IMR-90 (cell line): ENCODE measurements at regions not wholly inside any gene's neighbourhood (a gene's known extent, or its start where the extent isn't known, plus 50 kb on each side); places are given as distances from the start of the nearest gene placed in this dataset.

Experiments
- ATAC-seq: fragments of 200-7000 bp; cut with Tn5 transposase; 2 replicates; pipeline ENCODE4 v1.9.1; 2020; ENCODE audit warnings: low read depth, mild to moderate bottlenecking, moderate library complexity
- BruUV-seq: library from RNA; stranded (reverse); fragments of 400-500 nt; replicated peaks from 2 replicates; lab custom pipeline; 2021; lab: Mats Ljungman, UMichigan
- CTCF ChIA-PET: fragments of 300-600 bp; formaldehyde crosslinking; extraction: SDS; loops from one replicate; lab custom pipeline; 2021; ENCODE audit warnings: antibody characterized with exemption; lab: Yijun Ruan, JAX
- POLR2A ChIA-PET: fragments of 300-600 bp; sonication (Branson Sonifier 250); formaldehyde crosslinking; loops from one replicate; lab custom pipeline; 2022; ENCODE audit warnings: antibody characterized with exemption; ENCODE audit not compliant: unreplicated experiment; lab: Charles Lee
- DNase-seq: peaks from one replicate; pipeline ENCODE4 v3.0.0; 2013
- H2AFZ ChIP-seq: replicated peaks from 2 replicates; pipeline ENCODE3; 2013; ENCODE audit warnings: low read length, mild to moderate bottlenecking; ENCODE audit not compliant: poor library complexity
- H2AK5ac ChIP-seq: 2 replicates; pipeline ENCODE4 v1.6.1; 2013; ENCODE audit warnings: low read depth, low read length, inconsistent platforms
- H2AK9ac ChIP-seq: replicated peaks from 2 replicates; pipeline ENCODE3; 2013; ENCODE audit warnings: mild to moderate bottlenecking, low read depth, low read length, moderate library complexity; ENCODE audit not compliant: poor library complexity
- H2BK120ac ChIP-seq: 2 replicates; pipeline ENCODE4 v1.6.1; 2013; ENCODE audit warnings: low read depth, low read length, inconsistent platforms
- H2BK15ac ChIP-seq: 3 replicates; pipeline ENCODE4 v1.6.1; 2013; ENCODE audit warnings: low read depth, low read length, inconsistent platforms
- H2BK20ac ChIP-seq: 2 replicates; pipeline ENCODE4 v1.6.1; 2013; ENCODE audit warnings: low read depth, mild to moderate bottlenecking, inconsistent platforms, low read length, moderate library complexity
- H2BK5ac ChIP-seq: 2 replicates; pipeline ENCODE4 v1.6.1; 2013; ENCODE audit warnings: mild to moderate bottlenecking, low read depth, low read length, inconsistent platforms; ENCODE audit not compliant: poor library complexity, severe bottlenecking
- H3K14ac ChIP-seq: replicated peaks from 2 replicates; pipeline ENCODE4 v1.6.1; 2013; ENCODE audit warnings: low read depth, low read length, inconsistent platforms
- H3K18ac ChIP-seq: 2 replicates; pipeline ENCODE4 v1.6.1; 2013; ENCODE audit warnings: low read depth, low read length, control low read depth
- H3K23ac ChIP-seq: 2 replicates; pipeline ENCODE4 v1.6.1; 2013; ENCODE audit warnings: low read depth, low read length, inconsistent platforms
- H3K27ac ChIP-seq: 2 replicates; pipeline ENCODE4 v1.5.1; 2013; ENCODE audit warnings: mild to moderate bottlenecking, control low read depth, low read length; ENCODE audit not compliant: insufficient read depth
- H3K27me3 ChIP-seq: 2 replicates; pipeline ENCODE4 v1.6.1; 2013; ENCODE audit warnings: low read length; ENCODE audit not compliant: control insufficient read depth, insufficient read depth
- H3K36me3 ChIP-seq: 2 replicates; pipeline ENCODE4 v1.6.1; 2013; ENCODE audit warnings: low read length, mixed read lengths; ENCODE audit not compliant: control insufficient read depth, insufficient read depth
- H3K4ac ChIP-seq: 2 replicates; pipeline ENCODE4 v1.6.1; 2013; ENCODE audit warnings: low read depth, low read length, inconsistent platforms
- H3K4me1 ChIP-seq: 2 replicates; pipeline ENCODE4 v1.6.1; 2013; ENCODE audit warnings: low read length, mixed read lengths; ENCODE audit not compliant: control insufficient read depth, insufficient read depth
- H3K4me2 ChIP-seq: 2 replicates; pipeline ENCODE4 v1.6.1; 2013; ENCODE audit warnings: low read depth, mild to moderate bottlenecking, control low read depth, low read length, moderate library complexity
- H3K4me3 ChIP-seq: 2 replicates; pipeline ENCODE4 v1.5.1; 2013; ENCODE audit warnings: low read depth, mild to moderate bottlenecking, control low read depth, low read length, moderate library complexity; ENCODE audit not compliant: insufficient read depth
- H3K56ac ChIP-seq: 2 replicates; pipeline ENCODE4 v1.6.1; 2013; ENCODE audit warnings: low read length, inconsistent platforms; ENCODE audit not compliant: insufficient read depth; ENCODE audit errors: extremely low read depth
- H3K79me1 ChIP-seq, 2 experiments: 2 replicates each; pipeline ENCODE4 v1.6.1; 2013; ENCODE audit warnings: low read length in 2 of 2, inconsistent platforms in 1 of 2, low read depth in 1 of 2
- H3K9ac ChIP-seq: 2 replicates; pipeline ENCODE4 v1.6.1; 2013; ENCODE audit warnings: low read depth, low read length, control low read depth
- H3K9me1 ChIP-seq: 2 replicates; pipeline ENCODE4 v1.6.1; 2013; ENCODE audit warnings: low read length, inconsistent platforms; ENCODE audit not compliant: insufficient read depth
- H3K9me3 ChIP-seq: 2 replicates; pipeline ENCODE4 v1.6.1; 2013; ENCODE audit warnings: low read length; ENCODE audit not compliant: control insufficient read depth, insufficient read depth
- H4K20me1 ChIP-seq: 2 replicates; pipeline ENCODE4 v1.6.1; 2013; ENCODE audit warnings: low read length, inconsistent platforms; ENCODE audit not compliant: insufficient read depth
- H4K5ac ChIP-seq: 2 replicates; pipeline ENCODE4 v1.6.1; 2013; ENCODE audit warnings: mild to moderate bottlenecking, low read depth, low read length, control low read depth
- H4K8ac ChIP-seq, 2 experiments: 2 replicates each; pipeline ENCODE4 v1.6.1; 2013; ENCODE audit warnings: low read depth in 2 of 2, low read length in 2 of 2, control low read depth in 1 of 2, inconsistent platforms in 1 of 2
- H4K91ac ChIP-seq: 2 replicates; pipeline ENCODE4 v1.6.1; 2013; ENCODE audit warnings: low read depth, low read length, inconsistent platforms; ENCODE audit not compliant: insufficient read depth
- BHLHE40 ChIP-seq: fragments of 150-350 bp; IDR thresholded peaks from 2 replicates; pipeline ENCODE4 v1.6.1; 2016; ENCODE audit warnings: mild to moderate bottlenecking, low read depth, low read length
- CEBPB ChIP-seq: IDR thresholded peaks from 2 replicates; pipeline ENCODE4 v1.6.1; 2012; ENCODE audit warnings: low read depth, low read length, improper control_type of control experiment
- CHD1 ChIP-seq: IDR thresholded peaks from 2 replicates; pipeline ENCODE4 v1.6.1; 2012; ENCODE audit warnings: low read depth, low read length, improper control_type of control experiment
- MAFK ChIP-seq: IDR thresholded peaks from 2 replicates; pipeline ENCODE4 v1.6.1; 2012; ENCODE audit warnings: low read depth, low read length, improper control_type of control experiment
- MXI1 ChIP-seq: IDR thresholded peaks from 2 replicates; pipeline ENCODE4 v1.6.1; 2012; ENCODE audit warnings: low read depth, mild to moderate bottlenecking, low read length, moderate library complexity, borderline replicate concordance
- WGBS, 2 experiments: methylation state at CpG; one replicate each; pipeline versions ENCODE4 v1.1.5 to v1.1.7; 2013; ENCODE audit warnings: missing lambda C conversion rate in 2 of 2; ENCODE audit not compliant: insufficient read length in 1 of 2; ENCODE audit errors: extremely low coverage in 2 of 2; 5-methylcytosine and 5-hydroxymethylcytosine counted together
- dilution Hi-C: fragments of 300-500 bp; cut with HindIII; formaldehyde crosslinking; loops from one replicate; pipeline ENCODE4 v1.14.3; 2018; ENCODE audit warnings: low sequenced_read_pairs; ENCODE audit not compliant: unreplicated experiment
- in situ Hi-C: fragments of 300-500 bp; cut with MboI; formaldehyde crosslinking; loops from 3 replicates; pipeline ENCODE4 v1.14.3; 2019; ENCODE audit warnings: low sequenced_read_pairs, inconsistent platforms, mixed read lengths
- intact Hi-C: fragments of 100-400 bp; cut with micrococcal nuclease; formaldehyde crosslinking; loops from 2 replicates; pipeline ENCODE4 v1.10.0; 2022
- TF ChIP-seq, protein P1 (sequence below): fragments of 150-350 bp; IDR thresholded peaks from 2 replicates; pipeline ENCODE4 v1.6.1; 2017; ENCODE audit warnings: mild to moderate bottlenecking, antibody characterized with exemption, low read length, low read depth

DNA sequence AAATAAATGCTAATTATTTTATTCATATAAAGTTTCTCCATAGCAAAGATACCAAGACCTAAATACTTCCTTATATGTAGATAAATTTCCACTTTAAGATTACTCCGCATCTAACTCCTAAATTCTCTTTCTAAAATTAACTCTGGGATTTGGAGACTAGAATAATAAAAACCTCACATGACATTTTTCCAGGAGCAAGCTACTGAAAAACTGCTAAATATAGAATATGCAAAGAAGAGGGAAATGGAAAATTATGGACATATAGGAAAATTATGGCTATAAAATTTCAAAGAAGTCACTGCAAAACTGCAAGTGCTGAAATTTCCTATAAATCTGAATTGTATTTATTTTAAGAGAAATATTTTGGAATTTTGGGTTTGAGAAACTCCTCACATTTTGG, 186.2 kb downstream of the DUSP6 start:
- CTCF ChIA-PET = interaction anchor here (1.8 kb wide), 1 partner anchor 14 kb away, joined by 4 read pairs; no protein-coding TSS in a partner anchor

More for the DNA sequence above, 186.2 kb downstream of the DUSP6 start:
- no peak for DNase-seq
- TF ChIP-seq MAFK (no peak), CEBPB (no peak), CHD1 (no peak), MXI1 (no peak), BHLHE40 (no peak)
- TF ChIP-seq, protein P1, sequence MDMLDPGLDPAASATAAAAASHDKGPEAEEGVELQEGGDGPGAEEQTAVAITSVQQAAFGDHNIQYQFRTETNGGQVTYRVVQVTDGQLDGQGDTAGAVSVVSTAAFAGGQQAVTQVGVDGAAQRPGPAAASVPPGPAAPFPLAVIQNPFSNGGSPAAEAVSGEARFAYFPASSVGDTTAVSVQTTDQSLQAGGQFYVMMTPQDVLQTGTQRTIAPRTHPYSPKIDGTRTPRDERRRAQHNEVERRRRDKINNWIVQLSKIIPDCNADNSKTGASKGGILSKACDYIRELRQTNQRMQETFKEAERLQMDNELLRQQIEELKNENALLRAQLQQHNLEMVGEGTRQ = no peak
- Histone ChIP-seq H2BK5ac (no peak overlapping the region), H4K20me1 (no peaks in the 10 kb centered on the region), H4K8ac (no peak overlapping the region), H3K14ac (no peak overlapping the region), H3K36me3 (no peaks in the 10 kb centered on the region), H2BK120ac (no peak overlapping the region), H3K27ac (no peak overlapping the region), H3K9me3 (no peaks in the 10 kb centered on the region), H3K27me3 (no peaks in the 10 kb centered on the region), H2BK15ac (no peak overlapping the region), H3K9me1 (no peaks in the 10 kb centered on the region; the same call in 1 of the 2 replicates), H3K9ac (no peak overlapping the region), H4K91ac (no peak overlapping the region), H3K4me3 (no peak overlapping the region), H3K4me1 (peaks cover 4% of the 10 kb centered on the region), H2AK5ac (no peak overlapping the region), H4K5ac (no peak overlapping the region), H2BK20ac (no peak overlapping the region), H3K79me1 (no peaks in the 10 kb centered on the region), H3K4me2 (no peak overlapping the region), H3K23ac (no peak overlapping the region), H2AFZ (no peak overlapping the region), H3K56ac (no peak overlapping the region), H2AK9ac (no peak overlapping the region), H3K4ac (no peak overlapping the region), H3K18ac (no peak overlapping the region)
- POLR2A ChIA-PET = no interaction called here
- 100% methylated on average over 1 of the region's 1 CpG; no CpG with 5 or more reads in 1 of the 2 experiments for WGBS, 2 experiments
- ATAC-seq = no peak
- in situ Hi-C loops = no loop called here
- intact Hi-C loops = no loop called here
- no TSS peak for BruUV-seq
- dilution Hi-C loops = no loop called here
